ENCODE measurements at regions not wholly inside any gene's neighbourhood (a gene's known extent, or its start where the extent isn't known, plus 50 kb on each side); places are given as distances from the start of the nearest gene placed in this dataset.
A peak's percentile ranks its signal among the peaks of the same experiment; 100 is the strongest.

DNA sequence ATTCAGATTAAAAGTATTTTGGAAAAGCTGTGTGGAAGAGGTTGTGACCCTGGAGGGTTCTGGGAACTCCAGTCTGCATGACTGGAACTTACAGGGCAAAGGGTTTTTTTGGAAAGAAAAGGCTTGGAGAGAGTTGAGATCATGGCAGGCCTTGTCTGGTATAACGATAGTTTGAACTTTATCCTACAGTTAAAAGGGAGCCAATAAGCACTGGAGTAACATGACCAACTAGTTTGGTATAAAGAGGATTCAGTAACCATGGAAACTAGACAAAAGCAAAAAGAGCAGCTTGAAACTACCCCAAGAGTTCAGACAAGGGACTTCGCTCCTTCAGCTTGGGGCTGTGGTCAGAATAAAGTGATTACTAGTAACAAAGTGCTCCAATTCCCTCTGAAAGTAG is 151.2 kb upstream of the TMCO5A start:
- Mint-ChIP-seq H3K27me3 (ENCODE audit: insufficient read depth, low read depth, poor library complexity) (peaks cover 3% of the 10 kb centered on the region), H3K36me3 (ENCODE audit: low read depth) (no peaks in the 10 kb centered on the region), H3K4me3 (no peak overlapping the region), H3K27ac (no peak overlapping the region), H3K9me3 (no peaks in the 10 kb centered on the region), H3K4me1 (peaks cover 7% of the 10 kb centered on the region)
- Histone ChIP-seq H3K79me2 (replicated peaks; ENCODE audit: insufficient read depth) (no peaks in the 10 kb centered on the region), H3K9me2 (ENCODE audit: insufficient read depth) (no peaks in the 10 kb centered on the region), H4K20me1 (replicated peaks; ENCODE audit: insufficient read depth) (no peaks in the 10 kb centered on the region), H2AFZ (no peak overlapping the region), H3K36me3 (ENCODE audit: insufficient read depth) (no peaks in the 10 kb centered on the region), H3K4me1 (ENCODE audit: insufficient read depth) (no peaks in the 10 kb centered on the region; the same call in 1 of the 2 replicates), H3F3A (replicated peaks; ENCODE audit: low read depth) (no peaks in the 10 kb centered on the region), H3K4me3 (no peak overlapping the region), H3K4me2 (no peak overlapping the region), H3K27me3 (ENCODE audit: insufficient read depth) (no peaks in the 10 kb centered on the region), H3K27ac (ENCODE audit: low read depth) (no peak overlapping the region)
- DNase-seq (ENCODE audit: low spot score) (peak; percentile 33), ATAC-seq (no peak)
- TF ChIP-seq STAT1 (IDR thresholded peaks at IDR 0.05; ENCODE audit: unreplicated experiment) (no peak), CTCF (conservative IDR thresholded peaks at IDR 0.05; ENCODE audit: low read depth in 2 of 2) (no peak)

GRCh38 chr15:37788330-37788729 is 146.1 kb upstream of the TMCO5A start:
- ATAC-seq = no peak
- no peak for TF ChIP-seq CTCF (conservative IDR thresholded peaks at IDR 0.05; ENCODE audit: low read depth in 2 of 2)
- no peak for TF ChIP-seq NANOG (IDR thresholded peaks at IDR 0.05; ENCODE audit: borderline replicate concordance)
- TF ChIP-seq, protein P1, sequence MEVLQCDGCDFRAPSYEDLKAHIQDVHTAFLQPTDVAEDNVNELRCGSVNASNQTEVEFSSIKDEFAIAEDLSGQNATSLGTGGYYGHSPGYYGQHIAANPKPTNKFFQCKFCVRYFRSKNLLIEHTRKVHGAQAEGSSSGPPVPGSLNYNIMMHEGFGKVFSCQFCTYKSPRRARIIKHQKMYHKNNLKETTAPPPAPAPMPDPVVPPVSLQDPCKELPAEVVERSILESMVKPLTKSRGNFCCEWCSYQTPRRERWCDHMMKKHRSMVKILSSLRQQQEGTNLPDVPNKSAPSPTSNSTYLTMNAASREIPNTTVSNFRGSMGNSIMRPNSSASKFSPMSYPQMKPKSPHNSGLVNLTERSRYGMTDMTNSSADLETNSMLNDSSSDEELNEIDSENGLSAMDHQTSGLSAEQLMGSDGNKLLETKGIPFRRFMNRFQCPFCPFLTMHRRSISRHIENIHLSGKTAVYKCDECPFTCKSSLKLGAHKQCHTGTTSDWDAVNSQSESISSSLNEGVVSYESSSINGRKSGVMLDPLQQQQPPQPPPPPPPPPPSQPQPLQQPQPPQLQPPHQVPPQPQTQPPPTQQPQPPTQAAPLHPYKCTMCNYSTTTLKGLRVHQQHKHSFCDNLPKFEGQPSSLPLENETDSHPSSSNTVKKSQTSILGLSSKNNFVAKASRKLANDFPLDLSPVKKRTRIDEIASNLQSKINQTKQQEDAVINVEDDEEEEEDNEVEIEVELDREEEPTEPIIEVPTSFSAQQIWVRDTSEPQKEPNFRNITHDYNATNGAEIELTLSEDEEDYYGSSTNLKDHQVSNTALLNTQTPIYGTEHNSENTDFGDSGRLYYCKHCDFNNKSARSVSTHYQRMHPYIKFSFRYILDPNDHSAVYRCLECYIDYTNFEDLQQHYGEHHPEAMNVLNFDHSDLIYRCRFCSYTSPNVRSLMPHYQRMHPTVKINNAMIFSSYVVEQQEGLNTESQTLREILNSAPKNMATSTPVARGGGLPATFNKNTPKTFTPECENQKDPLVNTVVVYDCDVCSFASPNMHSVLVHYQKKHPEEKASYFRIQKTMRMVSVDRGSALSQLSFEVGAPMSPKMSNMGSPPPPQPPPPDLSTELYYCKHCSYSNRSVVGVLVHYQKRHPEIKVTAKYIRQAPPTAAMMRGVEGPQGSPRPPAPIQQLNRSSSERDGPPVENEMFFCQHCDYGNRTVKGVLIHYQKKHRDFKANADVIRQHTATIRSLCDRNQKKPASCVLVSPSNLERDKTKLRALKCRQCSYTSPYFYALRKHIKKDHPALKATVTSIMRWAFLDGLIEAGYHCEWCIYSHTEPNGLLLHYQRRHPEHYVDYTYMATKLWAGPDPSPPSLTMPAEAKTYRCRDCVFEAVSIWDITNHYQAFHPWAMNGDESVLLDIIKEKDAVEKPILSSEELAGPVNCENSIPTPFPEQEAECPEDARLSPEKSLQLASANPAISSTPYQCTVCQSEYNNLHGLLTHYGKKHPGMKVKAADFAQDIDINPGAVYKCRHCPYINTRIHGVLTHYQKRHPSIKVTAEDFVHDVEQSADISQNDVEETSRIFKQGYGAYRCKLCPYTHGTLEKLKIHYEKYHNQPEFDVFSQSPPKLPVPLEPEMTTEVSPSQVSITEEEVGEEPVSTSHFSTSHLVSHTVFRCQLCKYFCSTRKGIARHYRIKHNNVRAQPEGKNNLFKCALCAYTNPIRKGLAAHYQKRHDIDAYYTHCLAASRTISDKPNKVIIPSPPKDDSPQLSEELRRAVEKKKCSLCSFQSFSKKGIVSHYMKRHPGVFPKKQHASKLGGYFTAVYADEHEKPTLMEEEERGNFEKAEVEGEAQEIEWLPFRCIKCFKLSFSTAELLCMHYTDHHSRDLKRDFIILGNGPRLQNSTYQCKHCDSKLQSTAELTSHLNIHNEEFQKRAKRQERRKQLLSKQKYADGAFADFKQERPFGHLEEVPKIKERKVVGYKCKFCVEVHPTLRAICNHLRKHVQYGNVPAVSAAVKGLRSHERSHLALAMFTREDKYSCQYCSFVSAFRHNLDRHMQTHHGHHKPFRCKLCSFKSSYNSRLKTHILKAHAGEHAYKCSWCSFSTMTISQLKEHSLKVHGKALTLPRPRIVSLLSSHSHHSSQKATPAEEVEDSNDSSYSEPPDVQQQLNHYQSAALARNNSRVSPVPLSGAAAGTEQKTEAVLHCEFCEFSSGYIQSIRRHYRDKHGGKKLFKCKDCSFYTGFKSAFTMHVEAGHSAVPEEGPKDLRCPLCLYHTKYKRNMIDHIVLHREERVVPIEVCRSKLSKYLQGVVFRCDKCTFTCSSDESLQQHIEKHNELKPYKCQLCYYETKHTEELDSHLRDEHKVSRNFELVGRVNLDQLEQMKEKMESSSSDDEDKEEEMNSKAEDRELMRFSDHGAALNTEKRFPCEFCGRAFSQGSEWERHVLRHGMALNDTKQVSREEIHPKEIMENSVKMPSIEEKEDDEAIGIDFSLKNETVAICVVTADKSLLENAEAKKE (CRISPR knock-in tag; IDR thresholded peaks at IDR 0.05) = no peak
- TF ChIP-seq ETS1 (IDR thresholded peaks at IDR 0.05) = no peak
- TF ChIP-seq EZH2 (IDR thresholded peaks at IDR 0.05; ENCODE audit: low read depth, unreplicated experiment) = no peak
- no peak for TF ChIP-seq CREB1 (CRISPR knock-in tag; IDR thresholded peaks at IDR 0.05; ENCODE audit: low read depth)
- TF ChIP-seq EZH2phosphoT487 (IDR thresholded peaks at IDR 0.05; ENCODE audit: unreplicated experiment) = no peak
- TF ChIP-seq JUNB (IDR thresholded peaks at IDR 0.05; ENCODE audit: unreplicated experiment) = no peak
- TF ChIP-seq STAT1 (IDR thresholded peaks at IDR 0.05; ENCODE audit: unreplicated experiment) = no peak
- TF ChIP-seq ZNF114 (CRISPR knock-in tag; IDR thresholded peaks at IDR 0.05) = no peak
- no peak for TF ChIP-seq ZNF331 (CRISPR knock-in tag; IDR thresholded peaks at IDR 0.05; ENCODE audit: low read depth)

More at GRCh38 chr15:37788330-37788729, 146.1 kb upstream of the TMCO5A start:
- H3F3A ChIP-seq (replicated peaks; ENCODE audit: low read depth) = no peaks in the 10 kb centered on the region
- Mint-ChIP-seq H3K4me3 (no peak overlapping the region), H3K9me3 (no peaks in the 10 kb centered on the region), H3K27me3 (ENCODE audit: insufficient read depth, low read depth, poor library complexity) (peaks cover 3% of the 10 kb centered on the region), H3K36me3 (ENCODE audit: low read depth) (no peaks in the 10 kb centered on the region), H3K27ac (no peak overlapping the region), H3K4me1 (peaks cover under 1% of the 10 kb centered on the region; the same call in 1 of the 3 replicates)
- H3K36me3 ChIP-seq (ENCODE audit: insufficient read depth) = no peaks in the 10 kb centered on the region
- no peaks in the 10 kb centered on the region for H3K27me3 ChIP-seq (ENCODE audit: insufficient read depth)
- H2AFZ ChIP-seq = no peak overlapping the region
- no peaks in the 10 kb centered on the region; the same call in 1 of the 2 replicates for H3K9me2 ChIP-seq (ENCODE audit: insufficient read depth)
- H3K4me1 ChIP-seq (ENCODE audit: insufficient read depth) = no peaks in the 10 kb centered on the region
- DNase-seq (ENCODE audit: low spot score) = no peak
- H3K27ac ChIP-seq (ENCODE audit: low read depth) = no peak overlapping the region
- no peak overlapping the region for H3K4me2 ChIP-seq
- no peaks in the 10 kb centered on the region for H3K79me2 ChIP-seq (replicated peaks; ENCODE audit: insufficient read depth)
- no peaks in the 10 kb centered on the region for H4K20me1 ChIP-seq (replicated peaks; ENCODE audit: insufficient read depth)
- H3K4me3 ChIP-seq = no peak overlapping the region

Data from GM23338 (cell line).